Breast epithelium (tissue), 3 donors: ENCODE measurements at regions not wholly inside any gene's neighbourhood (a gene's known extent, or its start where the extent isn't known, plus 50 kb on each side); places are given as distances from the start of the nearest gene placed in this dataset.

ENCODE experiments used
- POLR2A ChIP-seq: fragments of 450-650 bp; IDR thresholded peaks from one replicate; pipeline ENCODE4 v1.6.1; 2016; ENCODE audit warnings: antibody characterized with exemption, mild to moderate bottlenecking, moderate library complexity
- TF ChIP-seq, protein P1 (sequence below), 3 donors: fragments of 450-650 bp; IDR thresholded peaks; one replicate each; pipeline ENCODE4 v1.5.1; 2016 to 2017; ENCODE audit warnings: antibody characterized with exemption in 3 of 3, mild to moderate bottlenecking in 3 of 3, moderate library complexity in 3 of 3

DNA sequence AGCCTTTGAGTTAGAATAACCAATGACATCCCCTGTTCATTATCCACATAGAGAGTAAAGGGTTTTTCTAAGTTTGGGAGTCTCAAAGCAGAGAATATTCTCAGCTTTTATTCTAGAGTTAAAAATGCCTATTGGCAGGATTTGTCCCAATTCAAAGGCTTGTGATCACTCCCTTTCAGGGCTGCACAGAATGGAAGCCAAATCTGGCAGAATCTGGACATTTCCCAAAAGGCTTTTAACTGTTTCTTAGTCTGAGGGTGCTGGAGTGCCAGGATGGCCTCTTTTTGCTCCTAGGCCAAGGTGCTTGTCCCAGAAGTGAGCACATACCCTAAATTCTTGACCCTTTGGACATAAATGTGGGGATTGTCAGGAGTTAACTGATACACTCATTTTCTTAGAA is 556.6 kb downstream of the DOK5 start:
- TF ChIP-seq, protein P1, sequence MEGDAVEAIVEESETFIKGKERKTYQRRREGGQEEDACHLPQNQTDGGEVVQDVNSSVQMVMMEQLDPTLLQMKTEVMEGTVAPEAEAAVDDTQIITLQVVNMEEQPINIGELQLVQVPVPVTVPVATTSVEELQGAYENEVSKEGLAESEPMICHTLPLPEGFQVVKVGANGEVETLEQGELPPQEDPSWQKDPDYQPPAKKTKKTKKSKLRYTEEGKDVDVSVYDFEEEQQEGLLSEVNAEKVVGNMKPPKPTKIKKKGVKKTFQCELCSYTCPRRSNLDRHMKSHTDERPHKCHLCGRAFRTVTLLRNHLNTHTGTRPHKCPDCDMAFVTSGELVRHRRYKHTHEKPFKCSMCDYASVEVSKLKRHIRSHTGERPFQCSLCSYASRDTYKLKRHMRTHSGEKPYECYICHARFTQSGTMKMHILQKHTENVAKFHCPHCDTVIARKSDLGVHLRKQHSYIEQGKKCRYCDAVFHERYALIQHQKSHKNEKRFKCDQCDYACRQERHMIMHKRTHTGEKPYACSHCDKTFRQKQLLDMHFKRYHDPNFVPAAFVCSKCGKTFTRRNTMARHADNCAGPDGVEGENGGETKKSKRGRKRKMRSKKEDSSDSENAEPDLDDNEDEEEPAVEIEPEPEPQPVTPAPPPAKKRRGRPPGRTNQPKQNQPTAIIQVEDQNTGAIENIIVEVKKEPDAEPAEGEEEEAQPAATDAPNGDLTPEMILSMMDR (IDR thresholded peaks at IDR 0.05), result no peak
- TF ChIP-seq POLR2A, result no peak
